ENCODE measurements at regions not wholly inside any gene's neighbourhood (a gene's known extent, or its start where the extent isn't known, plus 50 kb on each side); places are given as distances from the start of the nearest gene placed in this dataset.
A peak's percentile ranks its signal among the peaks of the same experiment; 100 is the strongest.

GRCh38 chr3:162192340-162193029, 695.9 kb downstream of the OTOL1 start:
- no peak for DNase-seq (ENCODE audit: low read depth)
- H3K4me3 ChIP-seq (replicated peaks; ENCODE audit: low read depth, low read length), result no peak overlapping the region

GRCh38 chr3:162193148-162194095, 696.8 kb downstream of the OTOL1 start:
- no peak for TF ChIP-seq CTCF (IDR thresholded peaks at IDR 0.05; ENCODE audit: low read length, missing control alignments)
- no peak overlapping the region for H3K4me3 ChIP-seq (replicated peaks; ENCODE audit: low read depth, low read length)
- no peak for DNase-seq (ENCODE audit: low read depth)

More at GRCh38 chr3:162192340-162193029, 695.9 kb downstream of the OTOL1 start:
- no peak for TF ChIP-seq CTCF (IDR thresholded peaks at IDR 0.05; ENCODE audit: low read length, missing control alignments)

- TF ChIP-seq CTCF (IDR thresholded peaks at IDR 0.05; ENCODE audit: low read length, missing control alignments), result no peak
- H3K4me3 ChIP-seq (replicated peaks; ENCODE audit: low read depth, low read length), result no peak overlapping the region
- no peak for DNase-seq (ENCODE audit: low read depth)
These were observed 698.5 kb downstream of the OTOL1 start for GRCh38 chr3:162195147-162195546.

GRCh38 chr3:162196964-162197363, 700.4 kb downstream of the OTOL1 start:
- TF ChIP-seq CTCF (IDR thresholded peaks at IDR 0.05; ENCODE audit: low read length, missing control alignments), result no peak
- DNase-seq (ENCODE audit: low read depth), result no peak
- no peak overlapping the region for H3K4me3 ChIP-seq (replicated peaks; ENCODE audit: low read depth, low read length)

GRCh38 chr3:162200836-162201235, 704.2 kb downstream of the OTOL1 start:
- TF ChIP-seq CTCF (IDR thresholded peaks at IDR 0.05; ENCODE audit: low read length, missing control alignments), result no peak
- peak; percentile 22 for DNase-seq (ENCODE audit: low read depth)
- no peak overlapping the region for H3K4me3 ChIP-seq (replicated peaks; ENCODE audit: low read depth, low read length)

- no peak overlapping the region for H3K4me3 ChIP-seq (replicated peaks; ENCODE audit: low read depth, low read length)
- no peak for DNase-seq (ENCODE audit: low read depth)
- TF ChIP-seq CTCF (IDR thresholded peaks at IDR 0.05; ENCODE audit: low read length, missing control alignments), result no peak
These were observed 710.0 kb downstream of the OTOL1 start for GRCh38 chr3:162206648-162207047.
